ENCODE measurements at regions not wholly inside any gene's neighbourhood (a gene's known extent, or its start where the extent isn't known, plus 50 kb on each side); places are given as distances from the start of the nearest gene placed in this dataset.

GRCh38 chr18:32542221-32542798, 71.6 kb upstream of the GAREM1 start:
- no peak for TF ChIP-seq FOXP2 (optimal IDR thresholded peaks at IDR 0.05; ENCODE audit: borderline replicate concordance, extremely low read depth, extremely low read length, insufficient read depth)
- TF ChIP-seq POLR2AphosphoS5 (IDR thresholded peaks at IDR 0.05; ENCODE audit: low read depth, low read length), result no peak
- no peak for TF ChIP-seq TAF1 (IDR thresholded peaks at IDR 0.05; ENCODE audit: borderline replicate concordance, insufficient read depth, low read length)
- TF ChIP-seq, protein P1, sequence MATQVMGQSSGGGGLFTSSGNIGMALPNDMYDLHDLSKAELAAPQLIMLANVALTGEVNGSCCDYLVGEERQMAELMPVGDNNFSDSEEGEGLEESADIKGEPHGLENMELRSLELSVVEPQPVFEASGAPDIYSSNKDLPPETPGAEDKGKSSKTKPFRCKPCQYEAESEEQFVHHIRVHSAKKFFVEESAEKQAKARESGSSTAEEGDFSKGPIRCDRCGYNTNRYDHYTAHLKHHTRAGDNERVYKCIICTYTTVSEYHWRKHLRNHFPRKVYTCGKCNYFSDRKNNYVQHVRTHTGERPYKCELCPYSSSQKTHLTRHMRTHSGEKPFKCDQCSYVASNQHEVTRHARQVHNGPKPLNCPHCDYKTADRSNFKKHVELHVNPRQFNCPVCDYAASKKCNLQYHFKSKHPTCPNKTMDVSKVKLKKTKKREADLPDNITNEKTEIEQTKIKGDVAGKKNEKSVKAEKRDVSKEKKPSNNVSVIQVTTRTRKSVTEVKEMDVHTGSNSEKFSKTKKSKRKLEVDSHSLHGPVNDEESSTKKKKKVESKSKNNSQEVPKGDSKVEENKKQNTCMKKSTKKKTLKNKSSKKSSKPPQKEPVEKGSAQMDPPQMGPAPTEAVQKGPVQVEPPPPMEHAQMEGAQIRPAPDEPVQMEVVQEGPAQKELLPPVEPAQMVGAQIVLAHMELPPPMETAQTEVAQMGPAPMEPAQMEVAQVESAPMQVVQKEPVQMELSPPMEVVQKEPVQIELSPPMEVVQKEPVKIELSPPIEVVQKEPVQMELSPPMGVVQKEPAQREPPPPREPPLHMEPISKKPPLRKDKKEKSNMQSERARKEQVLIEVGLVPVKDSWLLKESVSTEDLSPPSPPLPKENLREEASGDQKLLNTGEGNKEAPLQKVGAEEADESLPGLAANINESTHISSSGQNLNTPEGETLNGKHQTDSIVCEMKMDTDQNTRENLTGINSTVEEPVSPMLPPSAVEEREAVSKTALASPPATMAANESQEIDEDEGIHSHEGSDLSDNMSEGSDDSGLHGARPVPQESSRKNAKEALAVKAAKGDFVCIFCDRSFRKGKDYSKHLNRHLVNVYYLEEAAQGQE (IDR thresholded peaks at IDR 0.05; ENCODE audit: insufficient read depth in 1 of 2, low read depth in 2 of 2, low read length in 2 of 2), result no peak
- no peak for TF ChIP-seq SIN3A (IDR thresholded peaks at IDR 0.05; ENCODE audit: borderline replicate concordance, insufficient read depth, low read length)

GRCh38 chr18:32530947-32531651, 60.4 kb upstream of the GAREM1 start:
- TF ChIP-seq FOXP2 (optimal IDR thresholded peaks at IDR 0.05; ENCODE audit: borderline replicate concordance, extremely low read depth, extremely low read length, insufficient read depth) (no peak), SIN3A (IDR thresholded peaks at IDR 0.05; ENCODE audit: borderline replicate concordance, insufficient read depth, low read length) (no peak), TAF1 (IDR thresholded peaks at IDR 0.05; ENCODE audit: borderline replicate concordance, insufficient read depth, low read length) (no peak), POLR2AphosphoS5 (IDR thresholded peaks at IDR 0.05; ENCODE audit: low read depth, low read length) (no peak)
- TF ChIP-seq, protein P1 (IDR thresholded peaks at IDR 0.05; ENCODE audit: insufficient read depth in 1 of 2, low read depth in 2 of 2, low read length in 2 of 2), result no peak

DNA sequence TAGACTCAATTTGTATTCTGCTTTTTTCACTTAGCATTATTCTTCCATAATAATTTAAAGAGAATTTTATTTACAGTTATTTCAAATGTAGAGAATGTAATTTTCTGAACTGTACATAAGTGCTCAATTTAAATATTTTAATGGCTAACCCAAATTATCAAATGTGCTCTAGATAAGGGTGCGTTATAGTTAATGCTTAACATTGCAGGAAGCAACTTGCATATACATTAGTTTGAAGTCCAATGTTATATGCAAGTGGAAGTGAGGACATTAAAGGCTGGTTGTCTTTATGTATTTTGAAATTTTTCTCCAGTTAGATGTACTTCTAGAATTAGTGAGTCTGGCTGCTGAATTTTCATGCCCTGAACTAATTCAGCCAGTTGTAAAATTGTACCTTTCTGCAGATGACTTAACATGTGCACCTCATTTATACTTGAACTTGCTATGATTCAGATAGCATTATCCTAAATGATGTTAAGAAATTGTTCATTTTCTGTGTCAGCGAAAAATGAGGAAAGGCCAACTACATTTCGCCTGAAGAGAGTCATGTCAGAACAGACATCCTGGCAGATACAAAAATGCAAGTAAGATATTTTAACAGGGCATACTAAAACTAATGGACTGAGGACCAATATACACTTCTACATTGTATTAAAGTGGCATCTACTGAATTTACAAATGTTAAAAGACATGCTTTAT, 59.2 kb upstream of the GAREM1 start:
- TF ChIP-seq, protein P1 (IDR thresholded peaks at IDR 0.05; ENCODE audit: insufficient read depth in 1 of 2, low read depth in 2 of 2, low read length in 2 of 2), result no peak
- TF ChIP-seq SIN3A (IDR thresholded peaks at IDR 0.05; ENCODE audit: borderline replicate concordance, insufficient read depth, low read length) (no peak), FOXP2 (optimal IDR thresholded peaks at IDR 0.05; ENCODE audit: borderline replicate concordance, extremely low read depth, extremely low read length, insufficient read depth) (no peak), POLR2AphosphoS5 (IDR thresholded peaks at IDR 0.05; ENCODE audit: low read depth, low read length) (no peak), TAF1 (IDR thresholded peaks at IDR 0.05; ENCODE audit: borderline replicate concordance, insufficient read depth, low read length) (no peak)

GRCh38 chr18:32520771-32521170, 50.1 kb upstream of the GAREM1 start:
- no peak for TF ChIP-seq TAF1 (IDR thresholded peaks at IDR 0.05; ENCODE audit: borderline replicate concordance, insufficient read depth, low read length)
- TF ChIP-seq, protein P1 (IDR thresholded peaks at IDR 0.05; ENCODE audit: insufficient read depth in 1 of 2, low read depth in 2 of 2, low read length in 2 of 2), result no peak
- TF ChIP-seq SIN3A (IDR thresholded peaks at IDR 0.05; ENCODE audit: borderline replicate concordance, insufficient read depth, low read length), result no peak
- TF ChIP-seq POLR2AphosphoS5 (IDR thresholded peaks at IDR 0.05; ENCODE audit: low read depth, low read length), result no peak
- no peak for TF ChIP-seq FOXP2 (optimal IDR thresholded peaks at IDR 0.05; ENCODE audit: borderline replicate concordance, extremely low read depth, extremely low read length, insufficient read depth)
